GM12878 (cell line): ENCODE measurements at regions not wholly inside any gene's neighbourhood (a gene's known extent, or its start where the extent isn't known, plus 50 kb on each side); places are given as distances from the start of the nearest gene placed in this dataset.

ENCODE experiments used
- EZH2 ChIP-seq: IDR thresholded peaks from 2 replicates; pipeline ENCODE4 v1.6.1; 2012; ENCODE audit warnings: low read depth, mild to moderate bottlenecking, control low read depth, inconsistent platforms, low read length, borderline replicate concordance; ENCODE audit not compliant: control insufficient read depth
- JUND ChIP-seq: IDR thresholded peaks from 2 replicates; pipeline ENCODE4 v1.6.1; 2012; ENCODE audit warnings: low read depth, mild to moderate bottlenecking, low read length, improper control_type of control experiment, moderate library complexity
- YBX1 ChIP-seq: fragments of 450-650 bp; IDR thresholded peaks from 2 replicates; pipeline ENCODE4 v1.6.1; 2016; ENCODE audit warnings: antibody characterized with exemption
- TF ChIP-seq, protein P1 (sequence below): fragments of 450-650 bp; IDR thresholded peaks from 2 replicates; pipeline ENCODE4 v1.6.1; 2017; ENCODE audit warnings: mild to moderate bottlenecking, low read depth, inconsistent platforms; ENCODE audit not compliant: poor library complexity, severe bottlenecking

DNA sequence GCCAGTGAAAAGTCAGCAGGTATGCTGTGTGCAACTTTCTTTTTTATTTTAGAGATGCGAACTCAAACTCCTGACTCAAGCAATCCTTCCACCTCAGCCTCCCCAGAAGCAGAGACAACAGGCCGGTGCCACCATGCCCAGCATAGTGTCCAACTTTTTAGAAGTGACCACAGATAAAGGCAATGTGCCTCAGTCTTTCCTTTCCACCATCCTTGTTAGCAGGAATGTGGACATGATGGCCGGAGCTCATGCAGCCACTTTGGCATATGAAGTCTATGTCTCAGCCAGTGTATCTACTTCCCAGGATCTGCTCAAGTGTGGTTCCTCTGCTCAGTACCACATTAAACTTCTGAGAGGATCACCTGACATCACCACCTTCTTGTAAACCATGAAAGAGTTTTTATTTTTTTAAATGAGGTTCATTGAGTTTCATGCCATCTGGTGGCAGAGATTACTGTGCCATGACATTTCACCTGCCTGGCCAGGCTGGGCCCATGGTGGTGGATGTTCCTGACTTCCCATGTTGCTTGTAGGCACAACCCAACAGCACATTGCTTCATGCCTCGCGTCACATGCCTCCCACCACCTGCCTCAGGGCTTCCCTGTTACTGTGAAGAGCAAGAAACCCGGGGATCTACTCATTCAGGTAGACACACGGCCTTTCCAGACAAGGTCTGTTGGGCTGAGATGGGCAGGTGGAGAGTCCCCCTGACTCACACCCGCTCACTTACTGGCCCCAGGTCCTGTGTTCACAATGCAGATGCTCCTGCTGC, 216.5 kb downstream of the LY86 start:
- TF ChIP-seq YBX1 (no peak), EZH2 (no peak), JUND (no peak)
- TF ChIP-seq, protein P1, sequence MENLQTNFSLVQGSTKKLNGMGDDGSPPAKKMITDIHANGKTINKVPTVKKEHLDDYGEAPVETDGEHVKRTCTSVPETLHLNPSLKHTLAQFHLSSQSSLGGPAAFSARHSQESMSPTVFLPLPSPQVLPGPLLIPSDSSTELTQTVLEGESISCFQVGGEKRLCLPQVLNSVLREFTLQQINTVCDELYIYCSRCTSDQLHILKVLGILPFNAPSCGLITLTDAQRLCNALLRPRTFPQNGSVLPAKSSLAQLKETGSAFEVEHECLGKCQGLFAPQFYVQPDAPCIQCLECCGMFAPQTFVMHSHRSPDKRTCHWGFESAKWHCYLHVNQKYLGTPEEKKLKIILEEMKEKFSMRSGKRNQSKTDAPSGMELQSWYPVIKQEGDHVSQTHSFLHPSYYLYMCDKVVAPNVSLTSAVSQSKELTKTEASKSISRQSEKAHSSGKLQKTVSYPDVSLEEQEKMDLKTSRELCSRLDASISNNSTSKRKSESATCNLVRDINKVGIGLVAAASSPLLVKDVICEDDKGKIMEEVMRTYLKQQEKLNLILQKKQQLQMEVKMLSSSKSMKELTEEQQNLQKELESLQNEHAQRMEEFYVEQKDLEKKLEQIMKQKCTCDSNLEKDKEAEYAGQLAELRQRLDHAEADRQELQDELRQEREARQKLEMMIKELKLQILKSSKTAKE: no peak
